Adipocyte (in vitro differentiated cells): ENCODE measurements at regions not wholly inside any gene's neighbourhood (a gene's known extent, or its start where the extent isn't known, plus 50 kb on each side); places are given as distances from the start of the nearest gene placed in this dataset.

ENCODE experiments used
- DNase-seq: peaks from one replicate; pipeline ENCODE4 v3.0.0-alpha.2; 2015; ENCODE audit warnings: low read depth
- H3K27me3 ChIP-seq: replicated peaks from 2 replicates; pipeline ENCODE4 v1.7.0; 2013; ENCODE audit warnings: mild to moderate bottlenecking, low read length, moderate library complexity; ENCODE audit not compliant: control insufficient read depth, insufficient read depth
- H3K36me3 ChIP-seq: 2 replicates; pipeline ENCODE4 v1.7.0; 2013; ENCODE audit warnings: low read length, mild to moderate bottlenecking, moderate library complexity; ENCODE audit not compliant: control insufficient read depth, insufficient read depth, severe bottlenecking
- H3K4me1 ChIP-seq: 2 replicates; pipeline ENCODE4 v1.7.0; 2013; ENCODE audit warnings: mild to moderate bottlenecking, low read length, moderate library complexity; ENCODE audit not compliant: control insufficient read depth, insufficient read depth
- H3K4me3 ChIP-seq: 2 replicates; pipeline ENCODE4 v1.7.0; 2013; ENCODE audit warnings: mild to moderate bottlenecking, low read length, moderate library complexity
- H3K9ac ChIP-seq: 2 replicates; pipeline ENCODE4 v1.7.0; 2013; ENCODE audit warnings: mild to moderate bottlenecking, low read length, moderate library complexity
- H3K9me3 ChIP-seq: 2 replicates; pipeline ENCODE4 v1.7.0; 2013; ENCODE audit warnings: mild to moderate bottlenecking, low read length, moderate library complexity; ENCODE audit not compliant: control insufficient read depth

- no peak for DNase-seq
These were observed 50.3 kb upstream of the ID2 start for GRCh38 chr2:8631465-8632005.

More at GRCh38 chr2:8631465-8632005, 50.3 kb upstream of the ID2 start:
- Histone ChIP-seq H3K9me3 (no peaks in the 10 kb centered on the region), H3K4me1 (peaks cover under 1% of the 10 kb centered on the region), H3K27me3 (peaks cover 8% of the 10 kb centered on the region), H3K36me3 (no peaks in the 10 kb centered on the region), H3K9ac (no peak overlapping the region), H3K4me3 (no peak overlapping the region)
